Epithelial cell of proximal tubule (primary cell): ENCODE measurements at regions not wholly inside any gene's neighbourhood (a gene's known extent, or its start where the extent isn't known, plus 50 kb on each side); places are given as distances from the start of the nearest gene placed in this dataset.

Experiments used
- DNase-seq: peaks from one replicate; pipeline ENCODE4 v3.0.0-alpha.2; 2011; ENCODE audit warnings: low read depth
- H3K4me3 ChIP-seq: 2 replicates; pipeline ENCODE4 v1.5.1; 2011; ENCODE audit warnings: low read depth, mild to moderate bottlenecking, low read length
- TF ChIP-seq, protein P1 (sequence below): conservative IDR thresholded peaks from 2 replicates; pipeline ENCODE4 v1.5.1; 2012; ENCODE audit warnings: low read depth, mild to moderate bottlenecking, low read length

DNA sequence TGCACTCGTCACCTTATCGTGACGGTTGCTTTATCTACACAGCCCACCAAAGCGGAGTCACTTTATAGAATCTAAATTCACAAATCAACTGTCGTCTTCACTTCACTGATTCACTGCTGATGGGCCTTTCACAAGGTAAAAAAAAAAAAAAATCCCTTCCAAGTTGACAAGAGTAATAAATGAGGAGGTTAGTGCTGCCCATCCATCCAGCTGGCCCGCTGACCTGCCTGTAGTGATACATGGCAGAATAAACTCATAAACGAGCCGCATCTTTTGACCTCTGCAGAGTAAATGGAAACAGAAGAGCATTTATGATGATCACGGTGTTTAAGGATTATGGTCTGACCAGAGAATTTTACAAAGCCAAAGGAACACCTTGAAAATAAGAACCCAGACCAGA is 227.3 kb upstream of the IRX5 start:
- no peak overlapping the region for H3K4me3 ChIP-seq
- TF ChIP-seq, protein P1, sequence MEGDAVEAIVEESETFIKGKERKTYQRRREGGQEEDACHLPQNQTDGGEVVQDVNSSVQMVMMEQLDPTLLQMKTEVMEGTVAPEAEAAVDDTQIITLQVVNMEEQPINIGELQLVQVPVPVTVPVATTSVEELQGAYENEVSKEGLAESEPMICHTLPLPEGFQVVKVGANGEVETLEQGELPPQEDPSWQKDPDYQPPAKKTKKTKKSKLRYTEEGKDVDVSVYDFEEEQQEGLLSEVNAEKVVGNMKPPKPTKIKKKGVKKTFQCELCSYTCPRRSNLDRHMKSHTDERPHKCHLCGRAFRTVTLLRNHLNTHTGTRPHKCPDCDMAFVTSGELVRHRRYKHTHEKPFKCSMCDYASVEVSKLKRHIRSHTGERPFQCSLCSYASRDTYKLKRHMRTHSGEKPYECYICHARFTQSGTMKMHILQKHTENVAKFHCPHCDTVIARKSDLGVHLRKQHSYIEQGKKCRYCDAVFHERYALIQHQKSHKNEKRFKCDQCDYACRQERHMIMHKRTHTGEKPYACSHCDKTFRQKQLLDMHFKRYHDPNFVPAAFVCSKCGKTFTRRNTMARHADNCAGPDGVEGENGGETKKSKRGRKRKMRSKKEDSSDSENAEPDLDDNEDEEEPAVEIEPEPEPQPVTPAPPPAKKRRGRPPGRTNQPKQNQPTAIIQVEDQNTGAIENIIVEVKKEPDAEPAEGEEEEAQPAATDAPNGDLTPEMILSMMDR, result no peak
- no peak for DNase-seq

DNA sequence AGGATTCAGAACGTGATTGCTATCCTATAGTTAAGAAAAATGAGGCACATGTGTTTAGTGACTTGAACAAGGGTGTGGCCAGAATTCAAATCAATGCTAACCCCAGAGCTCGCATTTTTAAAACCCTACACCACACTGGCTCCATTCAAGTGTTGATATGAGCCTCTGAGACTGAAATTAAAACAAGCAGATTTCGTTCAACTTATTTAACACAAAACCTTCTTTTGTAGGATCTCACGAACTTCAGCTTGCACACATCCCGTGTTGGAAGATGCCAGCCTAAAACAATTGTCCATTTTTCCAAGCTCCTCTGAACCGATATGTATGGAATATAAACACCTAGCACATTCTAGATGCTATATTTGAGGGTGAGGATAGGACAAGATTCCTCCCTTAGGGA is 231.0 kb upstream of the IRX5 start:
- TF ChIP-seq, protein P1, result no peak
- no peak overlapping the region for H3K4me3 ChIP-seq
- no peak for DNase-seq

DNA sequence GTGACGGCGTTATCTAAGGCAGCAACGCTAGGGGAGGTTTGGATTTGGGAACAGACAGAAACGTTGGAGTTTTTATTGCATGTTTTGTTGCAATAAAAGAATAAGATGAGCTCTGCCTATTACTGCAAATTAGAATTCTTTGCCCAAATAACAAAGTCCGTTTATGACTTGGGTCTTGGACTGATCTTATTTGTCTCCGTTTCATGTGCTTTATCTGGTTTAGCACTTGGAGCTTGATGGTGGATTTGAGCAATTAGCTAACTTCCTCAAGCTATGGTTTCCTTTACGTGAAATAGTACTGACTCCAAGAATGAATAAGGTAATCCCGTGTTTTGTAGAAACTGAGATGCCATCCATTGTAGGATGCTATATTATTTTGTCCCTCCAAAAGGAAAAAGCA is 233.0 kb upstream of the IRX5 start:
- no peak overlapping the region for H3K4me3 ChIP-seq
- no peak for DNase-seq
- TF ChIP-seq, protein P1, result no peak

DNA sequence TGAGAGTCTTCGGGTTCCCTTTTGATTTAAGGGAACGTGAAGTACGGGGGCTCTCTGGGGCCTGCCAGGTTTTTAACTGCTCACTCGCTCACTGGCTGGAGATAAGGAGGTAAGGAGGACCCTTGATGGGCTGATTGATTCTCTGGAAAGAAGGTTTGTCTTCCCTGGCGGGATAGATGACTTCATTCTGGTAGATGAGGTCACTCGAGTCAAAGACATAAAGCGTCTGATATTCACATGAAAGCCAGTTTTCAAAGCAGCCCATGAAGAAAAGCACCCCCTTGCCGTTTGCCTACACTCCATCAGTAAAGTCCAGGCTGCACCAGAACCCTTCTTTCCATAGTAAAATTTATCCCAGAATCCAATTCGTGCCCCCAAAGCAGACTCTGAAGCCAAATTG is 233.7 kb upstream of the IRX5 start:
- DNase-seq, result no peak
- TF ChIP-seq, protein P1, result no peak
- no peak overlapping the region for H3K4me3 ChIP-seq

DNA sequence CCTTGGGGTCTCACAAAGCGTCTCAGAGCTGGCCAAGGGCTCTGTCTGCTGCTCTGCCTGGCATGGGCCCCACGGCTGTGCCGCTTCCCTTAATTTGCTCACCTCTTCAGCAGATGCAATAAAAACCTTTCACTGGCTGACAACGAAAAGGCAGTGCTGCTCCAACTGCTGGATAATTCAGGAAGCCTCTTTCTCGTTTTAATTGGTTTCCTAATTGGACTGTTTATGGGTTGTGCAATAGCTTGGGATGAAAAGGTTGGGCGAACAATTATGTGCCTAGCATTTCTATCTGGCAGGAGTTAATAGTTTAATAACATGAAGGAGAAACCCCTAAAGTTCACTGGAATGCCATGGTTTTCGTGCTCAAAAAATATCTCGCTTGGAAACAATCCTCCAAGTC is 234.1 kb upstream of the IRX5 start:
- no peak for DNase-seq
- TF ChIP-seq, protein P1, result no peak
- H3K4me3 ChIP-seq, result no peak overlapping the region

DNA sequence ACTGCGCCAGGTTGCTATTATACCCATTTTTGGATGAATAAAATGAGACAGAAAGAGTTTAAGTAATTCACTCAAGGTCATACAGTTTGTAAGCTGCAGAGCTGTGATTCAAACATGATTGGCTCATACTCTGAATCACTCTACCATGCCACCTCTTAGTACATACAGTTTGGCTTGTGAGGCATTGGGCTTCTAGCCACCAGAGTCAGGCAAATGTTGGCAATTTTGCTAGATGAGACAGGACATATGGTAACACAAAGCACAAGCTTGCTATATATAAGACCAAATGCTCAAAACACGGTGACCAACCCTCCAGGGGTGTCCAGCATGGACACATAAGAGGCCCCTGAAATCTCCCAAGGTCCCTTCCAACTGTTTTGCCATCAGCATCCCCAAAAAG is 236.0 kb upstream of the IRX5 start:
- DNase-seq, result no peak
- no peak overlapping the region for H3K4me3 ChIP-seq
- TF ChIP-seq, protein P1, result no peak

DNA sequence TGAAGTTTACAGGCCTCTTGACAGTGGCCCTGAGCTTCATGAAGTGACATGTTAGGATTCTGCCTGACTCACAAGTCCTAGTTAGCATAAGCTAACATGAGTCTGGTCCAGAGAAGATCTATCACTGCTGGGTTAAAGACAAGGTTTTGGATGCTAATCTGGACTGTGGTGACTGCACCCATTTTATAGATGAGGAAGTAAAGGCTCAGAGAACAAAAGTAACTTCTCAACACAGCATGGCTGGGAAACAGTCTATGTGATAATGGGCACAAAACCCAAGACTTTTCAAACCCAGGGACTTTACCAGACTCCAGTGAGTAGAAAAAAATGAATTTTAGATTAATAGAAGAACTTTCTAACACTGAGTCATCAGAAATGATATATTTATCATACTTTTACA is 236.8 kb upstream of the IRX5 start:
- no peak for DNase-seq
- TF ChIP-seq, protein P1, result no peak
- H3K4me3 ChIP-seq, result no peak overlapping the region
